NOMO-1 treated with dmso at 0.1 percent for 144 hours (cell line): ENCODE measurements at regions not wholly inside any gene's neighbourhood (a gene's known extent, or its start where the extent isn't known, plus 50 kb on each side); places are given as distances from the start of the nearest gene placed in this dataset.
"Not testable (repeated sequence)": the region's sequence is repeated elsewhere in the genome, so short reads cannot be mapped to it uniquely, and the experiment has no call there.

Experiments used
- DNase-seq: peaks from one replicate; lab custom pipeline; 2025; ENCODE audit not compliant: unreplicated experiment; lab: John Stamatoyannopoulos, UW

- not testable (repeated sequence) for DNase-seq
These were observed 63.9 kb downstream of the RWDD3 start for GRCh38 chr1:95297906-95298305.

GRCh38 chr1:95301091-95301490 lies 67.1 kb downstream of the RWDD3 start:
- no peak for DNase-seq

- DNase-seq, result no peak
These were observed 67.6 kb downstream of the RWDD3 start for GRCh38 chr1:95301614-95302013.

- no peak for DNase-seq
These were observed 70.8 kb downstream of the RWDD3 start for GRCh38 chr1:95304803-95305202.

GRCh38 chr1:95308276-95309030 lies 74.4 kb downstream of the RWDD3 start:
- no peak for DNase-seq

- DNase-seq, result no peak
These were observed 75.0 kb downstream of the RWDD3 start for GRCh38 chr1:95309031-95309471.

GRCh38 chr1:95311014-95311413 lies 77.0 kb downstream of the RWDD3 start:
- no peak for DNase-seq

- DNase-seq, result no peak
These were observed 77.8 kb downstream of the RWDD3 start for GRCh38 chr1:95311762-95312161.

- no peak for DNase-seq
These were observed 78.2 kb downstream of the RWDD3 start for GRCh38 chr1:95312181-95312580.

GRCh38 chr1:95313527-95313926 lies 79.5 kb downstream of the RWDD3 start:
- DNase-seq, result no peak

- DNase-seq, result no peak
These were observed 87.5 kb downstream of the RWDD3 start for GRCh38 chr1:95321531-95321930.

GRCh38 chr1:95323123-95323522 lies 89.1 kb downstream of the RWDD3 start:
- DNase-seq, result no peak

GRCh38 chr1:95325349-95325748 lies 91.3 kb downstream of the RWDD3 start:
- no peak for DNase-seq

GRCh38 chr1:95326023-95326422 lies 92.0 kb downstream of the RWDD3 start:
- DNase-seq, result no peak

GRCh38 chr1:95332754-95333153 lies 98.7 kb downstream of the RWDD3 start:
- no peak for DNase-seq

GRCh38 chr1:95339377-95339776 lies 105.4 kb downstream of the RWDD3 start:
- no peak for DNase-seq

- no peak for DNase-seq
These were observed 106.1 kb downstream of the RWDD3 start for GRCh38 chr1:95340061-95340460.

- no peak for DNase-seq
These were observed 118.8 kb downstream of the RWDD3 start for GRCh38 chr1:95352767-95353166.

GRCh38 chr1:95353194-95353593 lies 119.2 kb downstream of the RWDD3 start:
- no peak for DNase-seq

GRCh38 chr1:95364546-95364945 lies 130.5 kb downstream of the RWDD3 start:
- no peak for DNase-seq

GRCh38 chr1:95366498-95366897 lies 132.5 kb downstream of the RWDD3 start:
- DNase-seq, result no peak

- no peak for DNase-seq
These were observed 134.2 kb downstream of the RWDD3 start for GRCh38 chr1:95368178-95368577.
